SK-N-MC (cell line): ENCODE measurements at regions not wholly inside any gene's neighbourhood (a gene's known extent, or its start where the extent isn't known, plus 50 kb on each side); places are given as distances from the start of the nearest gene placed in this dataset.

Source experiments
- EZH2 ChIP-seq: fragments of 200-600 bp; sonication (generic); IDR thresholded peaks from one replicate; pipeline ENCODE4 v1.6.1; 2017; ENCODE audit warnings: antibody characterized with exemption
- POLR2AphosphoS5 ChIP-seq: IDR thresholded peaks from 2 replicates; pipeline ENCODE4 v1.6.1; 2012; ENCODE audit warnings: mild to moderate bottlenecking, low read depth, low read length, borderline replicate concordance

DNA sequence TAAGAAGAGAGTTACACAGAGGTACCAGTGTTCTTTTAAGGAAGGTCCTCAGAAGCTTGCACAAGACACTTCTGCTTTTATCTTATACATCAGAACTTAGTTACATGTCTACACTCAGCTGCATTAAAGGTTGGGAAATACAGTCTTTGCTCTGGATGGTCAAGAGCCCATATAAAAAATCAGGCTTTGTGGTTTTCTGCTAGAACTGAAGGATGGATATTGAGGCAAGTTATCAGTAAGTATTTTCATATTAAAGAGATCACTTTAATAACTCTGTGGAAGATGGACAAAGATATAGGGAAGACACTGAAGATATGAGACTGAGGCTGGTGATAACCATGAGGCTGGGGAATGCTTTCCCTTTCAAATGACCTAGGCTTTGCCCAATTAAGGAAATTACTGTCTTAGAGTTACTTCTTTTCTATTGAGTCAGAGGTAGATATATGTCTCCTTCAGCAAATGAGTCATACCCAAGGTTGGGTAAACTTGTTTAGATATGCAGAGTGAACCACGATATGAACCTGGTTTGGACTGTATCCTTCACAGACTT lies 87.0 kb upstream of the TNC start:
- TF ChIP-seq POLR2AphosphoS5 (no peak), EZH2 (no peak)
